HCT116 (cell line): ENCODE measurements at regions not wholly inside any gene's neighbourhood (a gene's known extent, or its start where the extent isn't known, plus 50 kb on each side); places are given as distances from the start of the nearest gene placed in this dataset.

Source experiments
- ATAC-seq: fragments of 200-7000 bp; cut with Tn5 transposase; 2 replicates; pipeline ENCODE4 v1.9.1; 2020; ENCODE audit warnings: mild to moderate bottlenecking, moderate library complexity
- BruUV-seq: library from RNA; stranded (reverse); fragments of 400-500 nt; replicated peaks from 2 replicates; lab custom pipeline; 2021; lab: Mats Ljungman, UMichigan
- CTCF ChIA-PET: fragments of 300-600 bp; sonication (Branson Sonifier 250); formaldehyde crosslinking; loops from one replicate; lab custom pipeline; 2021; ENCODE audit warnings: antibody characterized with exemption; lab: Charles Lee
- POLR2A ChIA-PET: fragments of 300-600, 350-600 bp; sonication (Branson Sonifier 250); formaldehyde crosslinking; loops from one replicate; lab custom pipeline; 2021; ENCODE audit warnings: antibody characterized with exemption; lab: Charles Lee
- RAD21 ChIA-PET, 2 experiments: fragments of 300-600 bp; sonication (Branson Sonifier 250); formaldehyde crosslinking; loops; one replicate each; lab custom pipeline; 2023; ENCODE audit warnings: low total read pairs in 2 of 2; ENCODE audit not compliant: uncharacterized antibody in 2 of 2, unreplicated experiment in 2 of 2, low non-redundant PET in 1 of 2; lab: Charles Lee
- DNase-seq: peaks from one replicate; pipeline ENCODE4 v3.0.0-alpha.2; 2010; ENCODE audit warnings: low read depth, low spot score
- H2AFZ ChIP-seq: fragments of 200-600 bp; shearing (Covaris generic), sonication (generic); 2 replicates; pipeline ENCODE4 v1.6.1; 2017; ENCODE audit warnings: low read depth, mixed run types, mixed read lengths, antibody characterized with exemption, low read length; ENCODE audit not compliant: poor library complexity, severe bottlenecking
- H3K27ac ChIP-seq: 2 replicates; pipeline ENCODE4 v1.5.1; 2012; ENCODE audit warnings: low read depth, low read length
- H3K27me3 ChIP-seq: fragments of 200-600 bp; sonication (generic); 2 replicates; pipeline ENCODE4 v1.6.1; 2016; ENCODE audit warnings: mixed run types, low read length, mixed read lengths; ENCODE audit not compliant: insufficient read depth
- H3K36me3 ChIP-seq, 2 experiments: fragments of 200-500 bp in 1 of 2; fragments of 200-600 bp in 1 of 2; sonication (Bioruptor generic) in 1 of 2; sonication (generic) in 1 of 2; 2 replicates each; pipeline versions ENCODE4 v1.5.1 to v1.6.1; 2014 to 2016; ENCODE audit warnings: low read length in 2 of 2, inconsistent platforms in 1 of 2, mixed read lengths in 1 of 2, mixed run types in 1 of 2; ENCODE audit not compliant: insufficient read depth in 2 of 2, control insufficient read depth in 1 of 2
- H3K4me1 ChIP-seq, 2 experiments: fragments of 200-600 bp in 1 of 2; sonication (generic) in 1 of 2; 2 replicates each; pipeline versions ENCODE4 v1.5.1 to v1.6.1; 2012 to 2017; ENCODE audit warnings: low read length in 2 of 2, inconsistent platforms in 1 of 2, mild to moderate bottlenecking in 1 of 2, mixed read lengths in 1 of 2, mixed run types in 1 of 2, moderate library complexity in 1 of 2; ENCODE audit not compliant: insufficient read depth in 2 of 2, control insufficient read depth in 1 of 2
- H3K4me2 ChIP-seq: fragments of 200-600 bp; sonication (generic); 2 replicates; pipeline ENCODE4 v1.6.1; 2017; ENCODE audit warnings: mixed run types, low read length, mixed read lengths
- H3K4me3 ChIP-seq, 2 experiments: fragments of 200-600 bp in 1 of 2; sonication (generic) in 1 of 2; replicated peaks in 1 of 2; 2 replicates each; pipeline ENCODE4 v1.5.1; 2011 to 2016; ENCODE audit warnings: low read length in 2 of 2, control low read depth in 1 of 2, low read depth in 1 of 2, mild to moderate bottlenecking in 1 of 2, mixed read lengths in 1 of 2, mixed run types in 1 of 2
- H3K79me2 ChIP-seq: fragments of 200-600 bp; sonication (generic); 2 replicates; pipeline ENCODE4 v1.6.1; 2017; ENCODE audit warnings: mild to moderate bottlenecking, mixed run types, low read length, moderate library complexity, mixed read lengths; ENCODE audit not compliant: insufficient read depth
- H3K9ac ChIP-seq: fragments of 200-600 bp; sonication (generic); 2 replicates; pipeline ENCODE4 v1.6.1; 2016; ENCODE audit warnings: low read length, mixed read lengths
- H3K9me2 ChIP-seq: fragments of 200-600 bp; sonication (generic), shearing (Covaris generic); 2 replicates; pipeline ENCODE4 v1.6.1; 2017; ENCODE audit warnings: mixed run types, mild to moderate bottlenecking, moderate library complexity; ENCODE audit not compliant: insufficient read depth
- H3K9me3 ChIP-seq, 2 experiments: fragments of 200-500 bp in 1 of 2; fragments of 200-600 bp in 1 of 2; sonication (Bioruptor generic) in 1 of 2; sonication (generic) in 1 of 2; 2 replicates each; pipeline ENCODE4 v1.6.1; 2014 to 2017; ENCODE audit warnings: low read length in 2 of 2, mixed read lengths in 2 of 2, inconsistent platforms in 1 of 2, low read depth in 1 of 2, mild to moderate bottlenecking in 1 of 2, mixed run types in 1 of 2, moderate library complexity in 1 of 2; ENCODE audit not compliant: control insufficient read depth in 1 of 2, insufficient read depth in 1 of 2
- H4K20me1 ChIP-seq: fragments of 200-600 bp; sonication (generic), shearing (Covaris generic); 2 replicates; pipeline ENCODE4 v1.6.1; 2017; ENCODE audit warnings: mixed run types, mild to moderate bottlenecking, moderate library complexity; ENCODE audit not compliant: insufficient read depth
- ATF3 ChIP-seq: IDR thresholded peaks from 2 replicates; pipeline ENCODE4 v1.6.1; 2012
- CBX3 ChIP-seq: IDR thresholded peaks from 2 replicates; pipeline ENCODE4 v1.6.1; 2012; ENCODE audit warnings: low read depth
- EGR1 ChIP-seq: IDR thresholded peaks from 2 replicates; pipeline ENCODE4 v1.6.1; 2012; ENCODE audit warnings: low read depth
- ELF1 ChIP-seq: IDR thresholded peaks from 2 replicates; pipeline ENCODE4 v1.6.1; 2012; ENCODE audit warnings: low read depth, borderline replicate concordance
- EZH2 ChIP-seq: fragments of 200-600 bp; sonication (generic); IDR thresholded peaks from 2 replicates; pipeline ENCODE4 v1.6.1; 2017; ENCODE audit warnings: antibody characterized with exemption, mixed run types
- FOSL1 ChIP-seq: IDR thresholded peaks from 2 replicates; pipeline ENCODE4 v1.6.1; 2012; ENCODE audit warnings: low read depth
- POLR2A ChIP-seq: IDR thresholded peaks from 2 replicates; pipeline ENCODE4 v1.7.0; 2011; ENCODE audit warnings: borderline replicate concordance; ENCODE audit not compliant: insufficient read depth, insufficient read length; ENCODE audit errors: extremely low read depth
- RAD21 ChIP-seq: IDR thresholded peaks from 2 replicates; pipeline ENCODE4 v1.6.1; 2012; ENCODE audit warnings: low read depth, mild to moderate bottlenecking
- SIN3A ChIP-seq: IDR thresholded peaks from 2 replicates; pipeline ENCODE4 v1.6.1; 2012; ENCODE audit warnings: low read depth
- TCF7L2 ChIP-seq: IDR thresholded peaks from 2 replicates; pipeline ENCODE4 v1.7.0; 2011; ENCODE audit warnings: borderline replicate concordance, inconsistent platforms; ENCODE audit not compliant: insufficient read depth, insufficient read length; ENCODE audit errors: extremely low read depth
- YY1 ChIP-seq: IDR thresholded peaks from 2 replicates; pipeline ENCODE4 v1.6.1; 2011; ENCODE audit warnings: low read length, low read depth, moderate library complexity, mild to moderate bottlenecking; ENCODE audit not compliant: insufficient replicate concordance; ENCODE audit errors: extremely low read depth
- ZBTB33 ChIP-seq: IDR thresholded peaks from 2 replicates; pipeline ENCODE4 v1.6.1; 2011; ENCODE audit warnings: mild to moderate bottlenecking, low read length, moderate library complexity; ENCODE audit not compliant: insufficient replicate concordance; ENCODE audit errors: extremely low read depth
- ZNF274 ChIP-seq: fragments of 200-500 bp; sonication (Bioruptor generic); IDR thresholded peaks from 2 replicates; pipeline ENCODE4 v1.6.1; 2014; ENCODE audit warnings: mild to moderate bottlenecking, low read depth, low read length, inconsistent platforms
- intact Hi-C: fragments of 100-400 bp; cut with micrococcal nuclease; formaldehyde crosslinking; loops from 2 replicates; pipeline ENCODE4 v1.10.0; 2022

GRCh38 chr18:60982928-60983327 is 350.3 kb upstream of the CDH20 start:
- Histone ChIP-seq H3K9me3 (no peaks in the 10 kb centered on the region), H3K4me2 (no peak overlapping the region), H3K27me3 (no peaks in the 10 kb centered on the region), H3K79me2 (no peaks in the 10 kb centered on the region), H3K36me3 (no peaks in the 10 kb centered on the region), H3K9ac (no peak overlapping the region), H3K9me2 (no peaks in the 10 kb centered on the region), H3K4me1 (no peaks in the 10 kb centered on the region), H4K20me1 (no peaks in the 10 kb centered on the region), H3K4me3 (no peak overlapping the region), H2AFZ (no peak overlapping the region), H3K27ac (no peak overlapping the region)
- intact Hi-C loops = no loop called here
- DNase-seq = no peak
- ChIA-PET RAD21 (no interaction called here), POLR2A (no interaction called here), CTCF (no interaction called here)
- TF ChIP-seq RAD21 (no peak), SIN3A (no peak), TCF7L2 (no peak), ZBTB33 (no peak), FOSL1 (no peak), ELF1 (no peak), EZH2 (no peak), POLR2A (no peak), ATF3 (no peak), YY1 (no peak), ZNF274 (no peak), CBX3 (no peak), EGR1 (no peak)
- BruUV-seq = no TSS peak
- no peak for ATAC-seq
